ENCODE measurements at regions not wholly inside any gene's neighbourhood (a gene's known extent, or its start where the extent isn't known, plus 50 kb on each side); places are given as distances from the start of the nearest gene placed in this dataset.
"Not testable (repeated sequence)": the region's sequence is repeated elsewhere in the genome, so short reads cannot be mapped to it uniquely, and the experiment has no call there.

DNA sequence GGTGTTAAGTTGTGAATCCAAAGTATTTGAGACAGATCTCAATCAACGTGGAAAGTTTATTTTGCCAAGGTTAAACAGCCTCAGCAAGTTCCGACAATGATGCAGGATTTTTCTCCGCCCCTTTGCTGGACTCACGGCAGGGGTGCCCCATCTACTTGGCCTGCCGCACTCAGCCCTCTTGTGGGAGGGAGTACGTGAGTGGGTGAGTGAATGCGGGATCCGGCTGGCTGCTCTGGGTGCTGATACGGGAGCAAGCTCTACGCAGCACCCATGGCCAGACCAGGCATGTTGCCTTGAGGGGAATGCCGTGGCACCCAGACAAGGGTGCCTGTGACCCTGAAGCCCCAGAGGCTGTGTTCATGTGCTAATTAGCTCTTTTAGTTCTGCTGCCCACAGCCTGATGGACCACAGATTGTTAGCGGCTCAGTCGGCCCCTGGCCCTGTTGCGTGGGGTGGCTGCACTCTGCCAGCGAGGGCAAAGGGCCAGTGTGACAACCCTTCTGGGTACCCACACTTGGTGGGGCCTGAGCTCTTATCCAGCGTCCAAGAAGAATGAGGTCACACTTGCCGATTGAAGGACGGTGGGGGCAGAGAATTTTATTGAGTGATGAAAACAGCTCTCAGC is 81.2 kb upstream of the FAM153A start:
- TF ChIP-seq, protein P1, sequence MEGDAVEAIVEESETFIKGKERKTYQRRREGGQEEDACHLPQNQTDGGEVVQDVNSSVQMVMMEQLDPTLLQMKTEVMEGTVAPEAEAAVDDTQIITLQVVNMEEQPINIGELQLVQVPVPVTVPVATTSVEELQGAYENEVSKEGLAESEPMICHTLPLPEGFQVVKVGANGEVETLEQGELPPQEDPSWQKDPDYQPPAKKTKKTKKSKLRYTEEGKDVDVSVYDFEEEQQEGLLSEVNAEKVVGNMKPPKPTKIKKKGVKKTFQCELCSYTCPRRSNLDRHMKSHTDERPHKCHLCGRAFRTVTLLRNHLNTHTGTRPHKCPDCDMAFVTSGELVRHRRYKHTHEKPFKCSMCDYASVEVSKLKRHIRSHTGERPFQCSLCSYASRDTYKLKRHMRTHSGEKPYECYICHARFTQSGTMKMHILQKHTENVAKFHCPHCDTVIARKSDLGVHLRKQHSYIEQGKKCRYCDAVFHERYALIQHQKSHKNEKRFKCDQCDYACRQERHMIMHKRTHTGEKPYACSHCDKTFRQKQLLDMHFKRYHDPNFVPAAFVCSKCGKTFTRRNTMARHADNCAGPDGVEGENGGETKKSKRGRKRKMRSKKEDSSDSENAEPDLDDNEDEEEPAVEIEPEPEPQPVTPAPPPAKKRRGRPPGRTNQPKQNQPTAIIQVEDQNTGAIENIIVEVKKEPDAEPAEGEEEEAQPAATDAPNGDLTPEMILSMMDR (IDR thresholded peaks at IDR 0.05) = not testable (repeated sequence)
- not testable (repeated sequence) for TF ChIP-seq POLR2AphosphoS5 (IDR thresholded peaks at IDR 0.05); EP300 (IDR thresholded peaks at IDR 0.05; ENCODE audit: low read depth)

Data from transverse colon (tissue), 4 donors.